HG02885 (cell line): ENCODE measurements at regions not wholly inside any gene's neighbourhood (a gene's known extent, or its start where the extent isn't known, plus 50 kb on each side); places are given as distances from the start of the nearest gene placed in this dataset.

ENCODE experiments used
- ATAC-seq: cut with Tn5 transposase; IDR thresholded peaks from one replicate; pipeline ENCODE4 v1.9.1; 2021; ENCODE audit warnings: mild to moderate bottlenecking; ENCODE audit not compliant: unreplicated experiment, poor library complexity

DNA sequence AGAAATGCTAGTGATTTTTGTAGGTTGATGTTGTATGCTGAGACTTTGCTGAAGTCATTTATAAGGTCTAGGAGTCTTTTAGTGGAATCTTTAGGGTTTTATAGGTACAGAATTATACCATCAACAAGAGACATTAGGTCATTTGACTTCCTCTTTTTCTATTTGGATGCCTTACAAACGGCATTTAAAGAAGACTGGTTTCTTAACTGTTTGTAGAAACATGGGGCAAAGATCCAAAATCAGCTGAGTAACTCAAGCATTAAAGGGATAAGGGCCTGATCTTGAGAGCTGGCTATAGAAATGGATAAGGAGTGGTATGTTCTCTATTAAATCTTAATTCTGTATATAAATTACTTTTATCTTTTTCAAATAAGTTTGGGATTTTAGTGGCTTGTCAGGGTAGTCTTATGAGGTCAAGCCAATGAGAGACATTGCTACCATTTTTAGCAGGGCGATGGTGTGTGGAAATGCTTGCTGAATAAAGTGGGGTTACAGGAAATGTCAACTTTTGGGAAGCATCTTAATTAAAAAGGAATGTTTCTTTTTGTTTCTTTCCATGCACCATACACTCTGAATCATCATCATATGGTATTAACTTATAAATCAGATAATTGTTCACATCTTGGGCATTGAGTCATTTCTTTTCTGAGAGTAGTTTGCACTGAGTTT lies 197.7 kb upstream of the GBE1 start:
- no peak for ATAC-seq

DNA sequence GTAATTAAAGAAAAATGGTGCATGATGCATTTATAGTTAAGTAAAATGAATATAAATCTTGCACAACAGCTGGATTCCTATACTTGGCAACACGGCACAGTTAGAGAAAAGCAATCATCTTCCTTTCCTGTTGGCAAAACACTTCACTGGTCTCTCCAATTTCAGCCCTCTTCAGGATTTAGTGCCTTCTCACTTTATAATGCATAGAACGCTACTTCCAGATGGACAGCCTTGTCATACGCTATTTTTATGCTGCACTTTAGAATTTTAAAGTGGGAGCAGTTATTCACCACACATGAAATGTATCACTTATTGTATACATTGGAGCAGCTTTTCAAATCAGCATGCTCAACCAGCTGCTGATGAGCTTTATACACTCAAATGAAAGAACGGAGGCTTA lies 194.4 kb upstream of the GBE1 start:
- no peak for ATAC-seq

DNA sequence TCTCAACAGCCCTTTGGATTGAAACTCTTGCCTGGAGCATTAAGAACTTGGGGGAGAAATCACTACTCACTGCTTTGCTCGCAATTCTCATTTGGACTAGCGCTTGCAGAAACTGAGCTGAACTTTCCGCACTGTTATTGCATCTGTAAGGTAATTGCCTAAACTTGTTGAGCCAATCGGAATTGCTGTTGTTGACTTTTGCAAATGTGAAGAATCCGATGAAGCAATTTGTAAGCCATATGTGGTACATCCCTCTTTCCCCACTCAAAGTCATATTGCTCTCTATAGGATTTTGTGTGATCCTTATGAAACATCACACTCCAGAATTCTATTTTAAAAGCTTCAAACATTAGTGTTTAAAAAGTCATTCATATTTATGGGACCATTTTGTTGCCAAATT lies 191.7 kb upstream of the GBE1 start:
- no peak for ATAC-seq

DNA sequence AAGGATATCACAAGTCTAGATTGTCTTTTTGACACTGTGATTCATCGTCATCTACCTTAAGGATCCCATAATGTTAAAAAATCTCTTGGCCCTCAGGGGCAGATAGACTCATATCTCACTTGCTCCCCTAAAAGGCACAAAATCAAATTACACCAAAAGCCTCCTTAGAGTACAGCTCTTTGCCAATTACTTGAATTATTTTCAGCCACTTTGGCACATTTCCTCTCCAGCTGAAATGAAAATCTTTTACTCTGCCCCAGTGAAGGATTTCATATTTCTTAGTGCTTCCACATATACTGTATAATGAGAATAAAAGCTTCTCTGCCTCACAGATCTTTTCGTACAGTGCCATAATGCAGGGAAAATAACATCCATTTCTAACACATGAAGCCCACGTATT lies 190.7 kb upstream of the GBE1 start:
- ATAC-seq, result no peak

DNA sequence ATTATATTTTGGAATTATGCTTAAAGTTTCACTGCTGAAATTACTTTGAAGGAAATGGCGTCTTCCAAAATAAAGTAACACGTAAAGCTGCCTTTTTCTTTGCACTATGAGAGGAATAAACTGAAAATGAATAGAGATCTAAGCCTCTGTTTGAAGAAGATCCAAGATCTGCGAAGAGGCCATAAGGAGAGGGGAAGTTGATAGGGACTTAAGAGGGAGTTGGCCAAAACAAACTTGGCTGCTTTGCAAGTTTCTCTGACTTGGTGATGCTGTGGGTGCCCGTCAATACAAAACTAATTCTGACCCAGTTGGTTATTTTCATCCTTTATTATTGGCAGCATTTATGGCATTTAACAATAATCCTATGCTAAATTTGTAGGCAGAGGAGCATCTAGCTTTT lies 190.2 kb upstream of the GBE1 start:
- no peak for ATAC-seq

DNA sequence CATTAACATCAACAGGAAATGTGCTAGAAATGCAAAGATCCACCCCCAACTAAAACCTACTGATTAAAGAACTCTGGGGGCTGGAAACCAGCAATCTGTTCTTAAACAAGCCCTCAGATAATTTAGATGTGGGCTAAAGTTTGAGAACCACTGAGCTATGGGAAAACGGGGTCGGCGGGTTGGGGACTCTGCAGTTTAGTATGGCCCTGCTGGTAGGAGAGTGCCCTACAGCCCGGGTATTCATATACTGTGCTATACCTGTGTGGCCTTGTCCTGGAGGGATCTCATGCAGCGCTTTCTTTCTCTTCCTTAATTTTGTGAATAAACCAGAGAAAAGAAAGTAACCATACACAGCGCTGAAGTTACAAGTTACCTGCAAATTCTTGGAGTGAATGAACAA lies 189.7 kb upstream of the GBE1 start:
- ATAC-seq, result no peak

DNA sequence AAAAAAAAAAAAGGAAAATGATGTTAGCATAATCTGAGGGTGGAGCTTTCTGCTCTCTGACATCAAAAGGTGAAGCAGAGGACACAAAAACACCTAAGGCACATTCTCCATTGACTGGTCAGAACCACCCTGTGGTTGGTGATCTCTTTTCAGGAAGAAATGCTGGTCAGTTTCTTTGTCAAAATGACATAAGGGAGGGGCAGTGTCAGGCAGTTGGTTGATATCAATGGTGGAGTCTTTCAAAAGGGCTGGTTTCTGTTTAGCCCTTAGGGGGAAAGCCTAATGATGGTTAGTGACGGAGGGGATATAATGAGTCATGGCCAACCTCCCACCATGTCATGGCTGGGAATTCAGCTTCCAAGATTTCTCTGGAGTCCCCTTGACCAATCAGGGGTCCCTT lies 185.9 kb upstream of the GBE1 start:
- no peak for ATAC-seq

DNA sequence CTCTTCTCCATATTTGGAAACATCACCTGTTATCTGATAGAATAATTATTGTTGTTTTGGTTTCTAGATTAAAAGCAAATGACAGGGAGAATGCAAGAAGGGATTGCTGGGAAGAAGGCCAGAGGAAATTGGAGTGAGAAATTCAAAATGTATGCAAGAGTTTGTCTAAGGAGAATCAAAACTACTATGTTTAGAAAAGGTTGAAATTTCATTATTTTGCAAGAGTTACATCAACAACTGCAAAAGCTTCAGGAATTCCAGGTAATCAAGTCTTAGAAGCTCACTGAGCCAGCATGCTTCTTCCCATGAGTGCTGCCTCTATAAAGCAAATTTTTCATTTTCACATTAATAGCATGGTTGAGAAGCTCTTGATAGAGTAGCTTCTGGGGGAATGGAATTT lies 177.2 kb upstream of the GBE1 start:
- no peak for ATAC-seq

DNA sequence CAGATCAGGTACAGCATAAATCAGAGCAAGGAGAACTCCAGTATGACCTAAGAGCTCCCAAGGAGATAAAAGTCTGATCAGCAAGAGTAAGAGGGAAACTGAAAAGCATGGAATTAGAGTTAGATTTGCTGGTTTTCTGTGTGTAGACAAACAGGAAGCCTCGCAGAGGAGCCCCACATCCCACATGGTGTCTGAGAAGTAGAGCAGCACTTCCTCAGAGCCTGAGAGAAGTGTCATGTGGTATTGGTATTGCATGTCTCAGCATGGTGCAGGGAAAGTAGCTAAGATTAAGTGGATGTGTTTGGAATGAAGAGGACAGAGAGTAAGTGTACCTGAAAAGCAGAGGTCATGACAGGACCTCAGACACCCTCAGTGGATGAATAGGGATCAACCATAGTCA lies 175.4 kb upstream of the GBE1 start:
- ATAC-seq, result no peak

DNA sequence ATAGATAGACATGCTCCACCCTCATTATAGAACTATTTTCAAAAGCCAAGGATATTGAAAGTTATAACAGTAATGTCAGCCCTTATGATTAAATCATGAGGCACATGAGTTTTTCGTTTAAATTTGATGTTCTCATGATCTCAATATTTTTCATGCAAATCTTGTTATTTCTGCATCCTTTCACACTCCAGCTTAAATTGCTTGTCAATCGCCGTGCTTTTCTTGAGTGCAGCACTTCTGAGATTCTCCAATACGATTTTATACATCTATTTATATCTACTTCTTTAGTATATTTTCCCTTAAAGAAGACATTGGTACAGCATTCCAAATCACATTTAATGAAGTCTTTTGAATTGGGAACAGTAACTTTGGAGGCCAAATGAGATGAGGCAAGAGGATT lies 171.2 kb upstream of the GBE1 start:
- no peak for ATAC-seq

DNA sequence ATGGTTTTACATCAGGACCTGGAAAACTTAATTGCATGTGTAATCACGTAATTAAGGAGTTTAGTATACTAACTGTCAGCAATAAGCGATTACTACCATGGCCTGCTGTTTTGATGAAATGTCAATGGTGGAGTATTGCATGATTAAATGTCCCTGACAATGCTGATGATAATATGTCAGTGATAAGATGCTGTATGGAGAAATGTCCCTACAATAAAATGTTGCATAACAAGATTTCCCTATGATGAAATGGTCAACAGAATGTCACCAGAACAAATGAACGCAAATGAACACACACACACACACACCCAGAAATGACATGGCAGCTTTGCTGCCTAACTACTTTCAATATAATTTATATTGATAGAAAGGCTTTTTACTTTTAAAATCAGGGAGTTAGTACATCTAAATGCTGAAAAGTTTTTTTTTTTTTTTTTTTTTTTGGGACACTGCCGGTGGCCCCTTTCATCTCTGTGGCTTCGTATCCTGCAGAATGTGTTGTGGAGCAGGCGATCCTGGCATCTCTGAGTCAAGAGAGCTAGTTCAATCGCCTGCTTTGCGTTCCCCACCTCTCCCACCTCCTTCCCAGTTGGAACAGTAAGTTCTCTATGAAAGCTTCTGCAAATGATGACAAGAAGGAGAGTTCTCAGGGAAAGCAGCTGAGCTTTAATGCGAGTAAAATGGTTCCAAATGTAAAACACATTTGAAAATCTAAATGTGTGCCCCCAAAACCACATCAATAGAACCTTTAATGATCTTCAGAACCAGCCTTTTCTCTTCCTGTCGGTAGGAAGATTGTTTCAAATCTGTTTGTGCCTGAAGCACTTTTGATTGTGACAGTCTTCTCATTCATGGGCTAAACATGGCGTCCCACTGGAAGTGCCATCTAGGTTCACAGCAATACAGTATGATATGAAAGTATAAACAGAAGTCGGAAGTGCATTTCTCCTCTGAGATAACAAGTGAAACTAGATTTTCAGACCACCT lies 170.1 kb upstream of the GBE1 start:
- no peak for ATAC-seq

DNA sequence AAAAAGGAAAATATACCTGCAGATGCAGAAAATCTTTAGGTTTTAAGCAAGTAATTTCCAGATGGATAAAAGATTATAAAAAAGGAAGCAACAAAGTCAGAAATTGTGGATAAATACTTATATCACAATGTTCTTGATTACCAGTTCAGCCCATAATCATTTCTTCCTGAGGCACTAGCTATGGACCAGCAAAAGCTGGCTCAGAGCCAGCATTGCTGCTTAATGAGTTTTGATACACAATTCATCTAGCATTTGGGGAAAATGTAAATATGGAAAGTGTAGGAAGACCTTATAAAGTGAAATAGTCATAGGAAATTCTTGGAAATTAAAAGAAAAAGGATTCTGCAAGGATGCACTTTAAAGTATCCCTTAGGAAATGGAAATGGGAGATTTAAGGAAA lies 168.3 kb upstream of the GBE1 start:
- no peak for ATAC-seq

DNA sequence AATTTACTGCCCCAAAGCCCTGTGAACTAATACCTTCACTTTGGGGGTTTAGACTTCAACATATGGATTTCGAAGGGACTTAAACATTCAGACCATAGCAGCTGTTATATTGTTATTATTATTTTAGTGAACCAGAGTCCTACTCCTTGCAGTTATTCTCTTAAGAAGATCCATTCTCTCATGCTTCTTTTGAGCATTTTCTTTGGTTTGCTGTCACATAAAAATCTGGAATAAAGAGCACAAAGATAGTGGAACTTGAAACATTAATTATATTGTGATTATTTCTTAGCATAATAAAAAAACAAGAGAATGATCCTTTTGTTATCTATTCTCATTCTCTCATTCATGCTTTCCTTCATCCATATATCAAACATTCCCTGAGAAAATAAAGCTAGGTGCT lies 166.4 kb upstream of the GBE1 start:
- no peak for ATAC-seq

DNA sequence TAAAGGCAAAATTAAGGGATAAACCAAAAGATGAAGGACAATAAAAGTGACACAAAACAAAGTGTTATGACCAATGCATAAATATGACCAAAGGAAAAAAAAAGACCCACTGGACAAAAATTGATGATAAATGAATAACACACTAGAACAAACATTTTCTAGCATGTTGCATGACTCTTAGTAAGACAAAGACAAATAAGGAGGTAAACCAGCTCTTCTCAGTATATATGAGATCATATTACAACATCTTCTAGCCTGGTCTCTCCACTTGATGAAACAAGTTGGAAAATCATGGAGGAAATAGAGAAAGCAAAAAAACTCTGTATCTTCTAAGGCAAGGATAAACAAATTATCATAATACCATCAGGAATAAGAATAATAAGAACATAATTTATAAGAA lies 163.9 kb upstream of the GBE1 start:
- ATAC-seq, result no peak

DNA sequence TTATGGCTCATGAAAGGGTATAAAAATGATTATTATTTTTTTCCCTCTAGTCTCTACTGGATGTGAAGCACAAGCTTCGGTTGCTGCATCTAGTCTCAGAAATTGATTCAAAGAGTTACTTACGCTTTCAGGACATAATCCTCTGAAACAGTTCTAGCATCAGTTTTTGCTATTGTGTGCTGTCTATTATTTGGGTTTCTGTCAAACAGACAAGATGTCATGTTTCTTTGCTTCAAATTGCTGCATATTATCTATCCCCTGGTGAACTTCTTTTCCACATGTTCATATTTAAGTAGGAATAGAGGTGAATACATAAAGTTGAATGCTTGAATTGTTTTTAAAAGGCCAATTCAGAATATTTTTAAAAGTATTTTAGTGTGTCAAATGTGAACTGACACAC lies 161.6 kb upstream of the GBE1 start:
- ATAC-seq, result no peak

DNA sequence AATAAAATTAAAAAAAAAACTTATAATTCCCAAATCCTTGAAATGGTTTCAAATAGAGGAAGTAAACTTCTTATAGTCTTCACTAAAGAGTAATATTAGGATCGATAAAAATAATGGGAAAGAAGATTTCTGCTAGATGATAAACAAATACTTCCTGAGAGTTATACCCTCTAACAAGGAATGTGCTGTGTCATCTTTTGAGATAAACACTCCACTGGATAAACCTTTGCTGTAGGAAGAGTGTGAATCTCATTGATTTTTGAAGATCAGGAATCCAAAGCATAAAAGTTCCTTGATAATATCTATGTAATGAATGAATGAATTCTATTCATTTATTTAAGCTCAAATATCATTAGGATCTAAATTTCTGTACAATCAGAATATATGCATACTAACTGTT lies 161.0 kb upstream of the GBE1 start:
- no peak for ATAC-seq

DNA sequence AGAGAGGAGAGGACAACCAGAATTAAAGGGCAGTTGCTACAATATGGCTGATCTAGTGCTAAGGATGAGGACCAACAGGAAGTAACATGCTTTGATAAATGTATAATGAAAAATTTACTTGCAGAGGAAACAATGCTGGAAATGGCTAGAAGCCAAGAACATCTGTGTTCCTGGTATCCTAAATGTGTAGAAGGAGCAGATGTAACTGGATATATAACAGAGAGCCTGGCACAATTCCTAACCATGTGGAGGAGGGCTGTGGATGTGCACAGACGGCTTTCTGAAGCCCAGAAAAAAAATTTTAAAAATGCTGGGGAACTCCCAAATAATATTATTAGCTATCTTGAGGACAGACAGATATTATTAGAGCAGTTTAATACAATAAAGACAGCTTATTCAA lies 159.4 kb upstream of the GBE1 start:
- ATAC-seq, result no peak

DNA sequence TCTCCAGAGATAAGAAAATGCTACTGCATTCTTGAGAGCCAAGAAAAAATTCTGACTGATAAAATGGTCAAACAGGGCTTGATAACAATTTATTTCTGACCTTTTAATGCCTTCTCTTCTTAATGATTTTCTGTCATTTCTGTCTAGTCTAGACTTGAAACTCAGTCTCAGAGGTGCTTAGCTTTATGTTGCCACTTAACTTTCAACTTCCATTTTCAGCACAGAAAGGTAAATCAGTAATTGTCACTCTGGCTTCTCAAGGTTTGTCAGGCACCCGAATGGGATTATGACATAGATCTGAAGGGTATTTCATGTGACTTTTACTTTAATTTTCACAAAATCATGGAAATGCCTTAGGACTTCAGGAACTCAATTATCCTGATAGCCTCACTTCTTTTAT lies 155.4 kb upstream of the GBE1 start:
- ATAC-seq, result no peak

DNA sequence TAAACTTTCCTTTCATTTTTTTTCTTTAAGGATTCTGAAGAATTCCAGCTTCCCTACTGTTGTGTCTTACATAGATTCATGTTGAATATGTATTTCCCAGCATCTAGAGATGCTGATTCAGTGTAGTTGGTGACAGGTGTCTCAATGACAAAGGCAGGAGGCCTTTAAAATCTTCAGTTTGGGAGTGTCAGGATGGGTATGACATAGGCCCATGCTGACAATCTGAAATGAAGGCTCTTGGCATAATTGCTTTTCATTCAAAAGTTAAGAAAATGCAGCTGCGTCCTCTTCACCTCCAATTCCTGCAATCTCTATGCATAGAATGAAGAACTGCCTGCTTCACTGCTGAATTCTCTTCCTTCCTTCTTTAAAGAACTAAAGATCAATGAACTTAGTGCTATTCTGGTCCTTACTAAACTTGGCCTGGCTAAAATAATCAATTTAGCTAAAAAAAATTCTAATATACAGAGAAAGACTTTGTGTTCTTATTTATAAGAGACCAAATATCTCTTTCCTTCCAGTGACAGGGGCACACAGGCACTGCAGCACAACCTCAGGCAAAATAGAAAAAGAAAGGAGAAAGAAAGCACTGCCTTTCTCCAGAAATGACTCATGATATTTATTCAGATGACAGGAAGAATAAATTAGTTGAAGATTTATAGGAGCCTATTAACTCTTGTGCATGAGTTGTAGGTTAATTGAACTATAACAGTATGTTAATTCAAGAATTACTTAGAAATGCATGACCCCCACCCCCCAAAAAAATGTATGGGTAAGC lies 152.6 kb upstream of the GBE1 start:
- ATAC-seq, result no peak

DNA sequence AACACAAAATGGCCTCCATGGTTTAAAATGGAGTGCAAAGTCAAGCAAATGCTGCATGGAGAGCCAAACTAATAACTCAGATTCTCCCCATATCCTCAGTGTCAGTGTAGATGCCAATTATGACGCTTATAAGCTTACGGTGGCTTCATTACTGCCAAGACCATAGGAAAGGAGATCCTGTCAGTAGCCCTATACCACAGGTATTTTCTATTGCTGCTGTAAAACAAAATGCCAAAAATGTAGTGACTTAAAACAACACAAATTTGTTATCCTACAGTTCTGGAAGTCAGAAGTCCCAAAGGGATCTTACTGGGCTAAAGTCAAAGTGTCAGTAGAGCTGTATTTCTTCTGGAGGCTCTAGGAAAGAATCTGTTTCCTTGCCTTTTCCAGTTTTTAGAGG lies 149.8 kb upstream of the GBE1 start:
- ATAC-seq, result no peak

DNA sequence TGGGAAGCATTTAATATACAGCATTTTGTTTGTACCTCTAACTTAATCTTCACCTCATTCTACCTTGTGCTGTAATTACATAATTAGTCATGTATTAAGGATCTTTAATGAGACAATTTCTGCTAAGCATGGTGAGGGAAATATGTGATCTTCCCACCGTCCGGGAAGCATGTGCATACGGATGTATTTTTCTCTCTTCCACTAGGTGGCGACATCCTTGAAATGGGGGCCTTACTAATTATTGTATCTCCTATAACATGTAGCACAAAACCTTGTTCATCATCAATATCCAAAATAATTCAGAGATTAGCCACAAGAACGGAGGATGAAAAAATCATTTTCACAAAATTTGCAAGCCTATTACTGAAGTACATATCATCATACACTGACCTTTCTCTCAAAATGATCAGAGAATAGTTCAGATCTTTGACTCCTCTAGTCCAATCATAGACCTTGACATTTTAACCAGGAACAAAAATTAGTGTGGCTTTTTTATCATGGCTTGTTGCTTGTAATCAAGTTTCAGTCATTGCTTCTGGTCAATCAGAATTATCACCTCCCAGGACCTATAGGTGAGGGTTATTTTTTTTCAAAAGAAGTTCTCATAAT lies 148.9 kb upstream of the GBE1 start:
- ATAC-seq, result peak; percentile 86
